ENCODE measurements at regions not wholly inside any gene's neighbourhood (a gene's known extent, or its start where the extent isn't known, plus 50 kb on each side); places are given as distances from the start of the nearest gene placed in this dataset.

GRCh38 chr18:61756244-61756643, 136.6 kb downstream of the RNF152 start:
- DNase-seq (ENCODE audit: low spot score) = no peak

GRCh38 chr18:61755555-61755954, 137.3 kb downstream of the RNF152 start:
- DNase-seq (ENCODE audit: low spot score) = no peak

GRCh38 chr18:61754039-61754583, 138.7 kb downstream of the RNF152 start:
- peak; percentile 54 for DNase-seq (ENCODE audit: low spot score)

- DNase-seq (ENCODE audit: low spot score) = no peak
Measured at GRCh38 chr18:61753373-61753772, 139.4 kb downstream of the RNF152 start.

- no peak for DNase-seq (ENCODE audit: low spot score)
Measured at GRCh38 chr18:61752973-61753372, 139.8 kb downstream of the RNF152 start.

GRCh38 chr18:61750840-61751668, 141.8 kb downstream of the RNF152 start:
- no peak for DNase-seq (ENCODE audit: low spot score)

GRCh38 chr18:61749546-61749945, 143.3 kb downstream of the RNF152 start:
- DNase-seq (ENCODE audit: low spot score) = no peak

GRCh38 chr18:61749031-61749430, 143.8 kb downstream of the RNF152 start:
- DNase-seq (ENCODE audit: low spot score) = no peak

- DNase-seq (ENCODE audit: low spot score) = no peak
Measured at GRCh38 chr18:61748004-61748403, 144.8 kb downstream of the RNF152 start.

- no peak for DNase-seq (ENCODE audit: low spot score)
Measured at GRCh38 chr18:61743775-61744531, 148.9 kb downstream of the RNF152 start.

- DNase-seq (ENCODE audit: low spot score) = no peak
Measured at GRCh38 chr18:61742565-61743429, 150.0 kb downstream of the RNF152 start.

GRCh38 chr18:61741881-61742454, 150.8 kb downstream of the RNF152 start:
- no peak for DNase-seq (ENCODE audit: low spot score)

GRCh38 chr18:61738488-61738887, 154.3 kb downstream of the RNF152 start:
- DNase-seq (ENCODE audit: low spot score) = no peak

GRCh38 chr18:61738042-61738441, 154.8 kb downstream of the RNF152 start:
- DNase-seq (ENCODE audit: low spot score) = peak; percentile 45

- DNase-seq (ENCODE audit: low spot score) = no peak
Measured at GRCh38 chr18:61736133-61736532, 156.7 kb downstream of the RNF152 start.

- peak; percentile 73 for DNase-seq (ENCODE audit: low spot score)
Measured at GRCh38 chr18:61735564-61736102, 157.2 kb downstream of the RNF152 start.

GRCh38 chr18:61734396-61734795, 158.4 kb downstream of the RNF152 start:
- no peak for DNase-seq (ENCODE audit: low spot score)

GRCh38 chr18:61732854-61733253, 160.0 kb downstream of the RNF152 start:
- no peak for DNase-seq (ENCODE audit: low spot score)

GRCh38 chr18:61731693-61732376, 161.0 kb downstream of the RNF152 start:
- DNase-seq (ENCODE audit: low spot score) = no peak

- DNase-seq (ENCODE audit: low spot score) = no peak
Measured at GRCh38 chr18:61731178-61731577, 161.6 kb downstream of the RNF152 start.

GRCh38 chr18:61729322-61729721, 163.5 kb downstream of the RNF152 start:
- no peak for DNase-seq (ENCODE audit: low spot score)

All from mucosa of gallbladder (tissue), 1 donor.